H9 (cell line): ENCODE measurements at regions not wholly inside any gene's neighbourhood (a gene's known extent, or its start where the extent isn't known, plus 50 kb on each side); places are given as distances from the start of the nearest gene placed in this dataset.

Experiments
- DNase-seq: peaks from one replicate; pipeline ENCODE4 v3.0.0-alpha.2; 2017
- H2AFZ ChIP-seq: one replicate; pipeline ENCODE4 v1.6.1; 2013; ENCODE audit warnings: mild to moderate bottlenecking, low read length, control low read depth, moderate library complexity
- H2AK5ac ChIP-seq: 2 replicates; pipeline ENCODE4 v1.6.1; 2013; ENCODE audit warnings: low read length, control low read depth, mixed read lengths; ENCODE audit not compliant: insufficient read length
- H2BK120ac ChIP-seq: one replicate; pipeline ENCODE4 v1.6.1; 2013; ENCODE audit warnings: low read depth, mild to moderate bottlenecking, low read length, control low read depth, inconsistent platforms; ENCODE audit not compliant: poor library complexity, severe bottlenecking
- H2BK12ac ChIP-seq: 2 replicates; pipeline ENCODE4 v1.6.1; 2013; ENCODE audit warnings: low read length, control low read depth, mixed read lengths, low read depth; ENCODE audit not compliant: insufficient read length
- H2BK15ac ChIP-seq: 2 replicates; pipeline ENCODE4 v1.6.1; 2013; ENCODE audit warnings: low read depth, low read length, control low read depth
- H2BK20ac ChIP-seq: one replicate; pipeline ENCODE4 v1.6.1; 2013; ENCODE audit warnings: low read depth, mild to moderate bottlenecking, low read length, control low read depth, inconsistent platforms; ENCODE audit not compliant: poor library complexity, severe bottlenecking
- H2BK5ac ChIP-seq: 2 replicates; pipeline ENCODE4 v1.6.1; 2013; ENCODE audit warnings: low read length, control low read depth, mixed read lengths; ENCODE audit not compliant: insufficient read length
- H3K14ac ChIP-seq: 2 replicates; pipeline ENCODE4 v1.6.1; 2013; ENCODE audit warnings: low read length, control low read depth; ENCODE audit not compliant: insufficient read depth
- H3K18ac ChIP-seq: 2 replicates; pipeline ENCODE4 v1.6.1; 2013; ENCODE audit warnings: low read depth, mild to moderate bottlenecking, mixed read lengths, low read length, control low read depth; ENCODE audit not compliant: insufficient read length
- H3K23ac ChIP-seq: 2 replicates; pipeline ENCODE4 v1.6.1; 2013; ENCODE audit warnings: low read length, control low read depth, mixed read lengths, low read depth; ENCODE audit not compliant: insufficient read length
- H3K23me2 ChIP-seq: 2 replicates; pipeline ENCODE4 v1.6.1; 2013; ENCODE audit warnings: low read depth, mild to moderate bottlenecking, mixed read lengths, low read length, control low read depth; ENCODE audit not compliant: insufficient read length, poor library complexity, severe bottlenecking
- H3K27ac ChIP-seq: 2 replicates; pipeline ENCODE4 v1.5.1; 2013; ENCODE audit warnings: low read length, control low read depth, mixed read lengths, low read depth; ENCODE audit not compliant: insufficient read length
- H3K27me3 ChIP-seq: 2 replicates; pipeline ENCODE4 v1.6.1; 2013; ENCODE audit warnings: low read length, control low read depth, inconsistent platforms; ENCODE audit not compliant: insufficient read depth
- H3K4ac ChIP-seq: 2 replicates; pipeline ENCODE4 v1.6.1; 2013; ENCODE audit warnings: low read depth, mild to moderate bottlenecking, control low read depth, inconsistent platforms, low read length, moderate library complexity
- H3K4me1 ChIP-seq: 2 replicates; pipeline ENCODE4 v1.6.1; 2013; ENCODE audit warnings: low read length, control low read depth, inconsistent platforms; ENCODE audit not compliant: insufficient read depth
- H3K4me2 ChIP-seq: 2 replicates; pipeline ENCODE4 v1.6.1; 2013; ENCODE audit warnings: low read length, control low read depth, mixed read lengths; ENCODE audit not compliant: insufficient read length, insufficient read depth
- H3K56ac ChIP-seq: 2 replicates; pipeline ENCODE4 v1.6.1; 2013; ENCODE audit warnings: low read depth, mild to moderate bottlenecking, mixed read lengths, low read length, control low read depth; ENCODE audit not compliant: insufficient read length
- H3K79me1 ChIP-seq: 2 replicates; pipeline ENCODE4 v1.6.1; 2013; ENCODE audit warnings: low read depth, mild to moderate bottlenecking, moderate library complexity, low read length, control low read depth, inconsistent platforms; ENCODE audit not compliant: insufficient read depth, poor library complexity, severe bottlenecking
- H3K79me2 ChIP-seq: 2 replicates; pipeline ENCODE4 v1.6.1; 2013; ENCODE audit warnings: low read length, control low read depth, inconsistent platforms; ENCODE audit not compliant: insufficient read depth
- H3K9ac ChIP-seq: 2 replicates; pipeline ENCODE4 v1.6.1; 2013; ENCODE audit warnings: low read length, control low read depth, mixed read lengths; ENCODE audit not compliant: insufficient read length; ENCODE audit errors: extremely low read depth
- H3K9me3 ChIP-seq: one replicate; pipeline ENCODE4 v1.6.1; 2013; ENCODE audit warnings: low read depth, low read length, inconsistent platforms; ENCODE audit not compliant: control insufficient read depth
- H3T11ph ChIP-seq: one replicate; pipeline ENCODE4 v1.6.1; 2013; ENCODE audit warnings: mild to moderate bottlenecking, low read length, control low read depth, inconsistent platforms
- H4K20me1 ChIP-seq: one replicate; pipeline ENCODE4 v1.6.1; 2013; ENCODE audit not compliant: control insufficient read depth, insufficient read length, insufficient read depth
- H4K5ac ChIP-seq: 2 replicates; pipeline ENCODE4 v1.6.1; 2013; ENCODE audit warnings: low read depth, mild to moderate bottlenecking, mixed read lengths, low read length, control low read depth; ENCODE audit not compliant: insufficient read length
- H4K8ac ChIP-seq: replicated peaks from 2 replicates; pipeline ENCODE4 v1.6.1; 2013; ENCODE audit warnings: low read length, control low read depth, mixed read lengths, low read depth; ENCODE audit not compliant: insufficient read length
- H4K91ac ChIP-seq: 2 replicates; pipeline ENCODE4 v1.6.1; 2013; ENCODE audit warnings: low read depth, mild to moderate bottlenecking, moderate library complexity, mixed read lengths, low read length, control low read depth; ENCODE audit not compliant: insufficient read length
- H3K27ac Mint-ChIP-seq, 3 experiments: 2 replicates in 2 of 3; 3 replicates in 1 of 3; pipeline ENCODE4 v1.8.0; 2020 to 2021; ENCODE audit warnings: mixed read lengths in 3 of 3, mild to moderate bottlenecking in 1 of 3, moderate library complexity in 1 of 3
- H3K27me3 Mint-ChIP-seq: 2 replicates; pipeline ENCODE4 v1.8.0; 2021; ENCODE audit warnings: low read depth, mild to moderate bottlenecking, moderate library complexity, mixed read lengths
- H3K36me3 Mint-ChIP-seq, 3 experiments: 2 replicates in 2 of 3; 3 replicates in 1 of 3; pipeline ENCODE4 v1.8.0; 2020 to 2021; ENCODE audit warnings: low read depth in 3 of 3, mixed read lengths in 3 of 3; ENCODE audit not compliant: insufficient read depth in 1 of 3
- H3K4me1 Mint-ChIP-seq, 2 experiments: 2 replicates each; pipeline ENCODE4 v1.8.0; 2020; ENCODE audit warnings: mixed read lengths in 2 of 2
- H3K4me3 Mint-ChIP-seq, 2 experiments: 2 replicates in 1 of 2; 3 replicates in 1 of 2; pipeline ENCODE4 v1.8.0; 2020 to 2021; ENCODE audit warnings: mild to moderate bottlenecking in 2 of 2, mixed read lengths in 2 of 2, moderate library complexity in 1 of 2
- H3K9me3 Mint-ChIP-seq, 2 experiments: 2 replicates in 1 of 2; 3 replicates in 1 of 2; pipeline ENCODE4 v1.8.0; 2020; ENCODE audit warnings: mild to moderate bottlenecking in 2 of 2, mixed read lengths in 2 of 2, moderate library complexity in 1 of 2
- WGBS: extraction: QIAGEN DNeasy Blood & Tissue Kit; methylation state at CpG from one replicate; pipeline ENCODE4 v1.1.7; 2013; ENCODE audit warnings: missing lambda C conversion rate, low lambda C conversion rate, mixed read lengths; ENCODE audit not compliant: insufficient read length; ENCODE audit errors: extremely low coverage; 5-methylcytosine and 5-hydroxymethylcytosine counted together
- TF ChIP-seq, protein P1 (sequence below): fragments of 200-600 bp; sonication (generic); conservative IDR thresholded peaks from 3 replicates; pipeline ENCODE4 v1.8.0; 2021; ENCODE audit warnings: antibody characterized with exemption, mild to moderate bottlenecking

DNA sequence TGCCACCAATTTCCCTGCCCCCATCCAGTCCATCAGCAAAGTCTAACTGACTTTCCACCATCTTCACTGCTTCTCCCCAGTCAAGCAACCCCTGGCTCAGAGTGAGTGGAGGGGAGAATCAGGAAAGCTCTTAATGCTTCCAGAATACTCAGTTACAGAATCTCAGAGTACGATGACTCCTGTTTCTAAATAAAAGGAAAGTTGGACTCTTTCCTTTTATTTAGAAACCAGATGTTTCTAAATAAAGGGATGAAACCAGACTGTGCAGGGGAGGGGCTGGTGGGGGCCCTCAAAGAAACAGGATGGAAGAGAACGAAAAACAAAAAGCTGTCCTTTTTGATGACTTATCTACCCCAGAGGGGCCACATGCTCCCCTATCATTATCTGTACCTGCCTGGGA, 85.2 kb upstream of the PPM1J start:
- no peak overlapping the region for H3K18ac ChIP-seq
- H3K23me2 ChIP-seq, result no peaks in the 10 kb centered on the region
- no peak overlapping the region for H2AFZ ChIP-seq
- H3K79me2 ChIP-seq, result no peaks in the 10 kb centered on the region
- no peak overlapping the region for H2AK5ac ChIP-seq
- H3K4me2 ChIP-seq, result no peak overlapping the region
- no peak overlapping the region for H3K4ac ChIP-seq
- no peaks in the 10 kb centered on the region for H4K20me1 ChIP-seq
- Mint-ChIP-seq H3K27me3 (peaks cover 3% of the 10 kb centered on the region; the same call in 1 of the 2 replicates), H3K36me3 (peaks cover 0 to 2% (median 0%) of the 10 kb centered on the region in 3 experiments; a peak in 1 of 7 replicates), H3K4me1 (peaks cover 33 to 38% of the 10 kb centered on the region in 2 experiments), H3K9me3 (no peaks in the 10 kb centered on the region), H3K27ac (no peak overlapping the region), H3K4me3 (no peak overlapping the region)
- no peak overlapping the region for H2BK12ac ChIP-seq
- H3K79me1 ChIP-seq, result no peaks in the 10 kb centered on the region
- no peak overlapping the region for H2BK20ac ChIP-seq
- no peak overlapping the region for H4K8ac ChIP-seq
- H3K14ac ChIP-seq, result no peak overlapping the region
- no peak overlapping the region for H3K23ac ChIP-seq
- TF ChIP-seq, protein P1, sequence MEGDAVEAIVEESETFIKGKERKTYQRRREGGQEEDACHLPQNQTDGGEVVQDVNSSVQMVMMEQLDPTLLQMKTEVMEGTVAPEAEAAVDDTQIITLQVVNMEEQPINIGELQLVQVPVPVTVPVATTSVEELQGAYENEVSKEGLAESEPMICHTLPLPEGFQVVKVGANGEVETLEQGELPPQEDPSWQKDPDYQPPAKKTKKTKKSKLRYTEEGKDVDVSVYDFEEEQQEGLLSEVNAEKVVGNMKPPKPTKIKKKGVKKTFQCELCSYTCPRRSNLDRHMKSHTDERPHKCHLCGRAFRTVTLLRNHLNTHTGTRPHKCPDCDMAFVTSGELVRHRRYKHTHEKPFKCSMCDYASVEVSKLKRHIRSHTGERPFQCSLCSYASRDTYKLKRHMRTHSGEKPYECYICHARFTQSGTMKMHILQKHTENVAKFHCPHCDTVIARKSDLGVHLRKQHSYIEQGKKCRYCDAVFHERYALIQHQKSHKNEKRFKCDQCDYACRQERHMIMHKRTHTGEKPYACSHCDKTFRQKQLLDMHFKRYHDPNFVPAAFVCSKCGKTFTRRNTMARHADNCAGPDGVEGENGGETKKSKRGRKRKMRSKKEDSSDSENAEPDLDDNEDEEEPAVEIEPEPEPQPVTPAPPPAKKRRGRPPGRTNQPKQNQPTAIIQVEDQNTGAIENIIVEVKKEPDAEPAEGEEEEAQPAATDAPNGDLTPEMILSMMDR, result no peak
- no peak overlapping the region for H2BK15ac ChIP-seq
- no peaks in the 10 kb centered on the region; the same call in 1 of the 2 replicates for H3K27me3 ChIP-seq
- no peak overlapping the region for H3K9ac ChIP-seq
- no peak overlapping the region for H2BK120ac ChIP-seq
- no peak overlapping the region for H2BK5ac ChIP-seq
- no peak overlapping the region for H3K27ac ChIP-seq
- no peak overlapping the region for H3T11ph ChIP-seq
- H3K4me1 ChIP-seq, result peaks cover 3% of the 10 kb centered on the region; the same call in 1 of the 2 replicates
- no peak overlapping the region for H4K91ac ChIP-seq
- no peaks in the 10 kb centered on the region for H3K9me3 ChIP-seq
- no peak overlapping the region for H4K5ac ChIP-seq
- WGBS, result no CpG with 5 or more reads among the region's 2 CpGs
- DNase-seq, result no peak
- H3K56ac ChIP-seq, result no peak overlapping the region
